K562 (cell line): ENCODE measurements at regions not wholly inside any gene's neighbourhood (a gene's known extent, or its start where the extent isn't known, plus 50 kb on each side); places are given as distances from the start of the nearest gene placed in this dataset.

Experiments
- ATAC-seq: fragments of 200-7000 bp; cut with Tn5 transposase; 3 replicates; pipeline ENCODE4 v1.9.1; 2020; ENCODE audit warnings: moderate library complexity
- BruUV-seq: library from RNA; stranded (reverse); fragments of 400-500 nt; replicated peaks from 2 replicates; lab custom pipeline; 2021; lab: Mats Ljungman, UMichigan
- CTCF ChIA-PET: fragments of 300-600 bp; formaldehyde crosslinking; extraction: SDS; loops from one replicate; lab custom pipeline; 2021; ENCODE audit warnings: low intra/inter-chr PET ratio; lab: Yijun Ruan, JAX
- POLR2A ChIA-PET: fragments of 300-600, 350-650 bp; sonication (Branson Sonifier 250); formaldehyde crosslinking; extraction: SDS; loops from one replicate; lab custom pipeline; 2021; ENCODE audit warnings: antibody characterized with exemption, inconsistent platforms; lab: Yijun Ruan, JAX
- DNase-seq, 4 experiments: peaks; one replicate each; pipeline versions ENCODE4 v3.0.0 to v3.0.0-alpha.2; 2011 to 2018; ENCODE audit warnings: low spot score in 3 of 4, mixed read lengths in 3 of 4; ENCODE audit errors: extremely low read depth in 1 of 4
- FAIRE-seq: peaks from 2 replicates; lab custom pipeline; 2011; peaks lifted over from hg19 to GRCh38; lab: Jason Lieb, UNC
- H2AFZ ChIP-seq: 2 replicates; pipeline ENCODE4 v1.6.0; 2011; ENCODE audit warnings: low read depth, low read length, control low read depth, inconsistent platforms
- H3K27ac ChIP-seq: fragments of 200-600 bp; 3 replicates; pipeline ENCODE4 v1.8.0; 2011; ENCODE audit warnings: low read depth, mild to moderate bottlenecking, control low read depth, inconsistent platforms, low read length, moderate library complexity, mixed read lengths; ENCODE audit errors: extremely low read depth
- H3K27me3 ChIP-seq, 2 experiments: fragments of 300-600 bp in 1 of 2; 2 replicates in 1 of 2; 3 replicates in 1 of 2; pipeline versions ENCODE4 v1.6.0 to v1.8.0; 2011; ENCODE audit warnings: inconsistent platforms in 2 of 2, low read length in 2 of 2, mild to moderate bottlenecking in 1 of 2, mixed read lengths in 1 of 2, moderate library complexity in 1 of 2; ENCODE audit not compliant: control insufficient read depth in 2 of 2, insufficient read depth in 2 of 2
- H3K36me3 ChIP-seq: fragments of 300-600 bp; 3 replicates; pipeline ENCODE4 v1.8.0; 2011; ENCODE audit warnings: mild to moderate bottlenecking, low read length, inconsistent platforms; ENCODE audit not compliant: control insufficient read depth, insufficient read depth
- H3K4me1 ChIP-seq, 2 experiments: fragments of 200-600 bp in 1 of 2; replicated peaks in 1 of 2; 2 replicates in 1 of 2; 3 replicates in 1 of 2; pipeline versions ENCODE4 v1.5.1 to v1.8.0; 2011; ENCODE audit warnings: inconsistent platforms in 2 of 2, low read length in 2 of 2, mild to moderate bottlenecking in 1 of 2, mixed read lengths in 1 of 2, moderate library complexity in 1 of 2; ENCODE audit not compliant: control insufficient read depth in 2 of 2, insufficient read depth in 2 of 2
- H3K4me2 ChIP-seq: 2 replicates; pipeline ENCODE4 v1.6.1; 2011; ENCODE audit warnings: low read length, control low read depth, inconsistent platforms, mixed read lengths; ENCODE audit not compliant: insufficient read depth
- H3K4me3 ChIP-seq: fragments of 200-600 bp; sonication (generic), shearing (Covaris generic); 2 replicates; pipeline ENCODE4 v1.5.1; 2016; ENCODE audit warnings: control low read depth, inconsistent platforms
- H3K79me2 ChIP-seq: fragments of 200-600 bp; 3 replicates; pipeline ENCODE4 v1.8.0; 2011; ENCODE audit warnings: low read length, inconsistent platforms; ENCODE audit not compliant: control insufficient read depth, insufficient read depth
- H3K9ac ChIP-seq, 2 experiments: 2 replicates each; pipeline versions ENCODE4 v1.6.0 to v1.6.1; 2011; ENCODE audit warnings: low read depth in 2 of 2, low read length in 2 of 2, control low read depth in 1 of 2, inconsistent platforms in 1 of 2, mild to moderate bottlenecking in 1 of 2, mixed read lengths in 1 of 2; ENCODE audit not compliant: insufficient read depth in 1 of 2
- H3K9me1 ChIP-seq: one replicate; pipeline ENCODE4 v1.6.0; 2011; ENCODE audit warnings: inconsistent platforms, mild to moderate bottlenecking, low read length, moderate library complexity; ENCODE audit not compliant: control insufficient read depth, insufficient read depth
- H3K9me3 ChIP-seq: replicated peaks from 2 replicates; pipeline ENCODE4 v1.5.1; 2011; ENCODE audit warnings: low read depth, low read length, inconsistent platforms; ENCODE audit not compliant: control insufficient read depth, insufficient read depth
- H4K20me1 ChIP-seq: replicated peaks from 2 replicates; pipeline ENCODE4 v1.6.1; 2011; ENCODE audit warnings: low read length, inconsistent platforms, mixed read lengths; ENCODE audit not compliant: control insufficient read depth, insufficient read depth
- ASH1L ChIP-seq: fragments of 450-650 bp; IDR thresholded peaks from 2 replicates; pipeline ENCODE4 v1.6.1; 2018; ENCODE audit warnings: borderline replicate concordance, mild to moderate bottlenecking, low read depth; ENCODE audit not compliant: partially characterized antibody
- DPF2 ChIP-seq: fragments of 450-650 bp; IDR thresholded peaks from 2 replicates; pipeline ENCODE4 v1.6.1; 2016
- FOS ChIP-seq: IDR thresholded peaks from 3 replicates; pipeline ENCODE4 v1.6.1; 2011; ENCODE audit not compliant: insufficient read length; ENCODE audit errors: extremely low read depth
- NUFIP1 ChIP-seq: fragments of 450-650 bp; IDR thresholded peaks from 2 replicates; pipeline ENCODE4 v1.6.1; 2018; ENCODE audit not compliant: partially characterized antibody
- SMAD1 ChIP-seq: fragments of 150-350 bp; IDR thresholded peaks from 2 replicates; pipeline ENCODE4 v1.6.1; 2014; ENCODE audit warnings: low read length, low read depth; ENCODE audit not compliant: partially characterized antibody
- ZNF121 ChIP-seq: sonication (generic); formaldehyde crosslinking; conservative IDR thresholded peaks from 2 replicates; pipeline ENCODE4 v1.8.0; 2022; ENCODE audit warnings: missing genetic modification reagents
- ZNF76 ChIP-seq: fragments of 250-450 bp; sonication (Bioruptor Pico); IDR thresholded peaks from 2 replicates; pipeline ENCODE4 v1.4.0; 2020; ENCODE audit warnings: mild to moderate bottlenecking, moderate library complexity, borderline replicate concordance
- WGBS: fragments of 100-300 bp; shearing (Covaris generic); methylation state at CpG from one replicate; pipeline ENCODE4 v1.1.6; 2016; ENCODE audit warnings: low coverage, mixed read lengths; ENCODE audit not compliant: insufficient coverage; ENCODE audit errors: missing lambda C conversion rate; 5-methylcytosine and 5-hydroxymethylcytosine counted together
- in situ Hi-C: fragments of 300-500 bp; cut with MboI; formaldehyde crosslinking; loops from 4 replicates; pipeline ENCODE4 v1.15.0; 2018; ENCODE audit warnings: inconsistent platforms, mixed read lengths
- intact Hi-C: fragments of 100-400 bp; cut with micrococcal nuclease; formaldehyde crosslinking; loops from 2 replicates; pipeline ENCODE4 v1.14.2; 2022
- TF ChIP-seq, protein P1 (sequence below): fragments of 450-650 bp; formaldehyde crosslinking; IDR thresholded peaks from 2 replicates; pipeline ENCODE4 v1.4.0; 2020; ENCODE audit warnings: mild to moderate bottlenecking, mixed read lengths

DNA sequence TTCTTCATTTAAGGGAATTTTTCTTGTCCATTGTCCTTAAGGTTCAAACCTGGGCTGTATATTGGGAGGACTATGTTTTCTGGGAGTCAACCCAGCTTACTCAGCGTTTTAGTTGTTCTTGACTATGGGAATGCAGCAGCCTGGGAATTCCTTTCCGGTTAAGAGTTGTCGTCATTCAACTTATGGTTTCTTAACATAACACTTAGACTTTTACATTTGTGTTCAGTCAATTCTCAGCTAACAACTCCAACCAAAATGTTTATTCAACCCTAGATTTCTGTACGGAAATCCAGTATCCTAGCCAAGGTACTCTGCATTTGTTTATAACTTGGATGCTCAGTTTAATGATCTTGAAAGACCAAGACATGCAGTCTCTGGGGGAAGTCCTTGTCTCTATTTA is 960.9 kb downstream of the CBLN2 start (continued):
- TF ChIP-seq NUFIP1: no peak

- H4K20me1 ChIP-seq: no peaks in the 10 kb centered on the region
- POLR2A ChIA-PET: no interaction called here
- TF ChIP-seq FOS (no peak), ZNF121 (no peak), ZNF76 (CRISPR knock-in tag) (no peak), SMAD1 (no peak)
- H3K9ac ChIP-seq: no peak overlapping the region
- DNase-seq (no peak), FAIRE-seq (no peak), ATAC-seq (no peak)
- intact Hi-C loops: no loop called here
- no peak overlapping the region for H3K4me2 ChIP-seq
- H3K79me2 ChIP-seq: no peaks in the 10 kb centered on the region
- no peak overlapping the region for H3K4me3 ChIP-seq
- no peaks in the 10 kb centered on the region for H3K27me3 ChIP-seq
- in situ Hi-C loops: no loop called here
- WGBS: 0% methylated on average over 1 of the region's 2 CpGs
- BruUV-seq: no TSS peak
- no peak overlapping the region for H3K27ac ChIP-seq
- no peaks in the 10 kb centered on the region for H3K9me3 ChIP-seq
- CTCF ChIA-PET: no interaction called here
- no peaks in the 10 kb centered on the region for H3K36me3 ChIP-seq
- H3K9me1 ChIP-seq: no peaks in the 10 kb centered on the region
- H2AFZ ChIP-seq: no peak overlapping the region
- H3K4me1 ChIP-seq: no peaks in the 10 kb centered on the region
Measured at GRCh38 chr18:71554686-71555085, 989.5 kb downstream of the CBLN2 start.

DNA sequence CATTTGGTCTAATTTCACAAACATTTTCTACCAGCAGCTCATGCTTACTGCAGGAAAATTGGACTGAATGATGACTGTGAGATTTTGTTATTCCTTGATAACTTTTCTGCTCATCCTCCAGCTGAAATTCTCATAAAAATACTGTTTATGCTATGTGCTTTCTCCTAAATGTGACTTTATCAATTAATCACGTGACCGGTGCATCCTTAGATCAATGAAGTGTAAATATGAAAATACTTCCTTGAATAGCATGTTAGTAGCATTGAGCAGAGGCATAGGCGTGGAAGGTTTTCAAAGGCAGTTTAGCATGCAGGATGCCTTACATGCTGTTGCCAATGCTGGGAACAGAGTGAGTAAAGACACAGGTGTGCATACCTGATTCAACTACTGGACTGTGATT is 1002.5 kb downstream of the CBLN2 start:
- intact Hi-C loops: no loop called here
- Histone ChIP-seq H3K79me2 (no peaks in the 10 kb centered on the region), H3K9me3 (no peaks in the 10 kb centered on the region), H4K20me1 (no peaks in the 10 kb centered on the region), H3K9ac (no peak overlapping the region), H3K4me2 (no peak overlapping the region), H3K27ac (no peak overlapping the region), H3K4me3 (no peak overlapping the region), H3K27me3 (no peaks in the 10 kb centered on the region), H3K36me3 (no peaks in the 10 kb centered on the region), H3K4me1 (no peaks in the 10 kb centered on the region), H3K9me1 (no peaks in the 10 kb centered on the region), H2AFZ (no peak overlapping the region)
- CTCF ChIA-PET: no interaction called here
- BruUV-seq: no TSS peak
- in situ Hi-C loops: no loop called here
- WGBS: 0% methylated on average over 3 of the region's 3 CpGs
- ATAC-seq: no peak
- POLR2A ChIA-PET: no interaction called here
- DNase-seq: no peak
- TF ChIP-seq, protein P1, sequence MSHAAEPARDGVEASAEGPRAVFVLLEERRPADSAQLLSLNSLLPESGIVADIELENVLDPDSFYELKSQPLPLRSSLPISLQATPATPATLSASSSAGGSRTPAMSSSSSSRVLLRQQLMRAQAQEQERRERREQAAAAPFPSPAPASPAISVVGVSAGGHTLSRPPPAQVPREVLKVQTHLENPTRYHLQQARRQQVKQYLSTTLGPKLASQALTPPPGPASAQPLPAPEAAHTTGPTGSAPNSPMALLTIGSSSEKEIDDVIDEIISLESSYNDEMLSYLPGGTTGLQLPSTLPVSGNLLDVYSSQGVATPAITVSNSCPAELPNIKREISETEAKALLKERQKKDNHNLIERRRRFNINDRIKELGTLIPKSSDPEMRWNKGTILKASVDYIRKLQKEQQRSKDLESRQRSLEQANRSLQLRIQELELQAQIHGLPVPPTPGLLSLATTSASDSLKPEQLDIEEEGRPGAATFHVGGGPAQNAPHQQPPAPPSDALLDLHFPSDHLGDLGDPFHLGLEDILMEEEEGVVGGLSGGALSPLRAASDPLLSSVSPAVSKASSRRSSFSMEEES (CRISPR knock-in tag): peak; percentile 66
- TF ChIP-seq DPF2 (no peak), ASH1L (no peak)
- FAIRE-seq: no peak
